ENCODE measurements at regions not wholly inside any gene's neighbourhood (a gene's known extent, or its start where the extent isn't known, plus 50 kb on each side); places are given as distances from the start of the nearest gene placed in this dataset.

- DNase-seq (ENCODE audit: low spot score) = no peak
Measured at GRCh38 chr21:28750565-28750964, 242.1 kb downstream of the LTN1 start.

GRCh38 chr21:28749536-28749935 is 243.1 kb downstream of the LTN1 start:
- DNase-seq (ENCODE audit: low spot score) = no peak

GRCh38 chr21:28747464-28747863 is 245.2 kb downstream of the LTN1 start:
- no peak for DNase-seq (ENCODE audit: low spot score)

- DNase-seq (ENCODE audit: low spot score) = no peak
Measured at GRCh38 chr21:28746166-28746565, 246.5 kb downstream of the LTN1 start.

- peak; percentile 90 for DNase-seq (ENCODE audit: low spot score)
Measured at GRCh38 chr21:28745131-28746016, 247.3 kb downstream of the LTN1 start.

GRCh38 chr21:28743723-28744122 is 249.0 kb downstream of the LTN1 start:
- DNase-seq (ENCODE audit: low spot score) = no peak

GRCh38 chr21:28742527-28742926 is 250.2 kb downstream of the LTN1 start:
- no peak for DNase-seq (ENCODE audit: low spot score)

- no peak for DNase-seq (ENCODE audit: low spot score)
Measured at GRCh38 chr21:28740125-28740524, 252.6 kb downstream of the LTN1 start.

- DNase-seq (ENCODE audit: low spot score) = no peak
Measured at GRCh38 chr21:28738882-28739281, 253.8 kb downstream of the LTN1 start.

- no peak for DNase-seq (ENCODE audit: low spot score)
Measured at GRCh38 chr21:28738420-28738704, 254.3 kb downstream of the LTN1 start.

- DNase-seq (ENCODE audit: low spot score) = no peak
Measured at GRCh38 chr21:28737674-28738419, 254.8 kb downstream of the LTN1 start.

- no peak for DNase-seq (ENCODE audit: low spot score)
Measured at GRCh38 chr21:28734522-28735175, 258.0 kb downstream of the LTN1 start.

GRCh38 chr21:28731700-28732321 is 260.9 kb downstream of the LTN1 start:
- no peak for DNase-seq (ENCODE audit: low spot score)

GRCh38 chr21:28729887-28730286 is 262.8 kb downstream of the LTN1 start:
- DNase-seq (ENCODE audit: low spot score) = no peak

- no peak for DNase-seq (ENCODE audit: low spot score)
Measured at GRCh38 chr21:28727809-28728208, 264.9 kb downstream of the LTN1 start.

- DNase-seq (ENCODE audit: low spot score) = no peak
Measured at GRCh38 chr21:28725396-28725795, 267.3 kb downstream of the LTN1 start.

GRCh38 chr21:28723646-28724045 is 269.0 kb downstream of the LTN1 start:
- DNase-seq (ENCODE audit: low spot score) = no peak

GRCh38 chr21:28719723-28720122 is 273.0 kb downstream of the LTN1 start:
- DNase-seq (ENCODE audit: low spot score) = no peak

GRCh38 chr21:28714777-28715464 is 277.8 kb downstream of the LTN1 start:
- DNase-seq (ENCODE audit: low spot score) = no peak

- DNase-seq (ENCODE audit: low spot score) = no peak
Measured at GRCh38 chr21:28712411-28712810, 280.3 kb downstream of the LTN1 start.

GRCh38 chr21:28705616-28706015 is 287.1 kb downstream of the LTN1 start:
- DNase-seq (ENCODE audit: low spot score) = no peak

GRCh38 chr21:28704746-28705145 is 287.9 kb downstream of the LTN1 start:
- DNase-seq (ENCODE audit: low spot score) = no peak

Data from RKO (cell line).